ENCODE measurements at regions not wholly inside any gene's neighbourhood (a gene's known extent, or its start where the extent isn't known, plus 50 kb on each side); places are given as distances from the start of the nearest gene placed in this dataset.
"Not testable (repeated sequence)": the region's sequence is repeated elsewhere in the genome, so short reads cannot be mapped to it uniquely, and the experiment has no call there.

- H3K4me3 ChIP-seq (replicated peaks in 1 of 2; ENCODE audit: low read depth in 2 of 2, low read length in 2 of 2) = no peak overlapping the region
- peak; percentile 1 to 10 for DNase-seq (ENCODE audit: low read depth in 2 of 2)
- TF ChIP-seq CTCF (IDR thresholded peaks at IDR 0.05; ENCODE audit: low read depth, low read length) = no peak
These were observed 367.3 kb upstream of the CASK start for GRCh38 chrX:42290608-42291007.

- no peak for TF ChIP-seq CTCF (IDR thresholded peaks at IDR 0.05; ENCODE audit: low read depth, low read length)
- no peak for DNase-seq (ENCODE audit: low read depth in 2 of 2)
- no peak overlapping the region for H3K4me3 ChIP-seq (replicated peaks in 1 of 2; ENCODE audit: low read depth in 2 of 2, low read length in 2 of 2)
These were observed 366.4 kb upstream of the CASK start for GRCh38 chrX:42289492-42290385.

- H3K4me3 ChIP-seq (replicated peaks in 1 of 2; ENCODE audit: low read depth in 2 of 2, low read length in 2 of 2); DNase-seq (ENCODE audit: low read depth in 2 of 2): not testable (repeated sequence)
These were observed 362.3 kb upstream of the CASK start for GRCh38 chrX:42285681-42286080.

GRCh38 chrX:42276982-42277690 is 353.8 kb upstream of the CASK start:
- H3K4me3 ChIP-seq (replicated peaks in 1 of 2; ENCODE audit: low read depth in 2 of 2, low read length in 2 of 2) = no peak overlapping the region
- no peak for DNase-seq (ENCODE audit: low read depth in 2 of 2)
- TF ChIP-seq CTCF (IDR thresholded peaks at IDR 0.05; ENCODE audit: low read depth, low read length) = no peak

GRCh38 chrX:42274151-42274550 is 350.8 kb upstream of the CASK start:
- TF ChIP-seq CTCF (IDR thresholded peaks at IDR 0.05; ENCODE audit: low read depth, low read length) = no peak
- no peak overlapping the region for H3K4me3 ChIP-seq (replicated peaks in 1 of 2; ENCODE audit: low read depth in 2 of 2, low read length in 2 of 2)
- DNase-seq (ENCODE audit: low read depth in 2 of 2) = no peak

GRCh38 chrX:42273387-42273786 is 350.0 kb upstream of the CASK start:
- no peak for TF ChIP-seq CTCF (IDR thresholded peaks at IDR 0.05; ENCODE audit: low read depth, low read length)
- DNase-seq (ENCODE audit: low read depth in 2 of 2) = no peak
- no peak overlapping the region for H3K4me3 ChIP-seq (replicated peaks in 1 of 2; ENCODE audit: low read depth in 2 of 2, low read length in 2 of 2)

GRCh38 chrX:42269186-42269585 is 345.8 kb upstream of the CASK start:
- TF ChIP-seq CTCF (IDR thresholded peaks at IDR 0.05; ENCODE audit: low read depth, low read length) = no peak
- peak; percentile 11 to 29 for DNase-seq (ENCODE audit: low read depth in 2 of 2)
- H3K4me3 ChIP-seq (replicated peaks in 1 of 2; ENCODE audit: low read depth in 2 of 2, low read length in 2 of 2) = no peak overlapping the region
